Endometrial microvascular endothelial cells (primary cell): ENCODE measurements at regions not wholly inside any gene's neighbourhood (a gene's known extent, or its start where the extent isn't known, plus 50 kb on each side); places are given as distances from the start of the nearest gene placed in this dataset.

Experiments used
- in situ Hi-C: cut with HindIII; loops from 2 replicates; pipeline ENCODE4 v1.10.0; 2017; ENCODE audit warnings: low sequenced_read_pairs, low pct_unique_long_range_greater_than_20kb; ENCODE audit errors: inconsistent ontology term

DNA sequence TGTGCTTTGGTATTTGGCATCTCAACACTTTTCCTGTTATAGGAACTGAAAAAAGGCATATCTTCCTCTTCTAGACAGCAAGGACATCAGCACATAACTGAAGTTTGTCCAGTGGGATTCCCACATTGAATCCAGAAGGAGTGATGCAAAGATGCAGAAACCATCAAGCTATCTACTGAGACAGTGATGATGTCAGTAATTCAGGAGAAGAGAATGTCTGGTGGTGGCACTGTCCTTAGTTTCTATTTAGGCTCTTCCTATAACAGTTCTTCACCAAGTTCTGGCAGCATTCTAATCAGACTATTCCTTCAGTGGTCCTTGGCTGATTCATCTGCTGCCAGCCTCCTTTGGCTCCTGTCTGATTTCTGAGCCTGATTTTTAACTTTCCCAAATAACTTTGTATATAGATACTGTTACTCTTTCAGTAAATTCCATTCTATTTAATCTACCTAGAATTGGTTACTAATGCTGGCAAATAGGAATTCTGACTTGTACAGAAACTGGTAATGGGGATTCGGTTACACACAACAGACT is 56.6 kb upstream of the AGPS start:
- in situ Hi-C loops, result no loop called here

DNA sequence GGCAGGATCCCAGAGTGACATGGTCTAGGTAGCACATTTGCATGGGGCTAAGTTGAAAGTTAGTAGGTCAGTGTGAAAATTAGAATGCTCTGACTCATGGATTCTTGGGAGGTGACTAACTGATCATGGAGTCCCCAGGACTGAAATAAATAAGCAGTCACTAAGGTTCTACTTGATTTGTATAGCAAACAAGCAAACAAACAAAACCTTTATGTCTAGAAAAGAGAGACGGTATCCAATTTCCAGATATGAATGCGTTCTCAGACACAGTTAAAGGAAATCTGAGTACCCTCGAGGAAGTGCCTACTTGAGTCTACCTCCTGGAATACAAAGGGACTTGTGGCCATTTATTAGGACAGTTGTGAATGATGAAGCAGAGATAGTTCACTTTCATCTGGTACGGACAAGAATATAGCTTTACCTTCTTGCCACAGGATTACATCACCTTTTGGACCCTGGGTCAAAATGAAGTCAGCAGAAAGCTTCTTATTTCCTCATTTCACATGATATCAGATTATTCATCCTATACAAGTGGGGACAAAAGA is 54.3 kb upstream of the AGPS start:
- in situ Hi-C loops, result no loop called here

DNA sequence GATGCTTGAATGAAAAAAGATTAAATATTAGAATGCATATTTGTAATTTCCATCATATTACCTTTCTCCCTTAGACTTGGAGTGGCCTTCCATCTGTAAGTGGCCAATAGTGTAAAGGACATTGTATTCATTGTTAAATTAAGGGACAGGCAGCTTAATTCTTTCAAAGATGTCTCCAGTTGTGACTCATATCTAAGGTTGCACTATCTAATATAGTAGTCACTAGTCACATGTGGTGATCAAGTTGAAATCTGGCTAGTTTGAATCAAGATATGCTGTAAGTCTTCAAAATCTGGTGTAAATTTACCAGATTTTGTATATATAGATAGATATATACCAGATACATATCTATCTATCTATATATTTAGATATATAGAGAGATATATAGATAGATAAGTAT is 52.4 kb upstream of the AGPS start:
- in situ Hi-C loops, result no loop called here

DNA sequence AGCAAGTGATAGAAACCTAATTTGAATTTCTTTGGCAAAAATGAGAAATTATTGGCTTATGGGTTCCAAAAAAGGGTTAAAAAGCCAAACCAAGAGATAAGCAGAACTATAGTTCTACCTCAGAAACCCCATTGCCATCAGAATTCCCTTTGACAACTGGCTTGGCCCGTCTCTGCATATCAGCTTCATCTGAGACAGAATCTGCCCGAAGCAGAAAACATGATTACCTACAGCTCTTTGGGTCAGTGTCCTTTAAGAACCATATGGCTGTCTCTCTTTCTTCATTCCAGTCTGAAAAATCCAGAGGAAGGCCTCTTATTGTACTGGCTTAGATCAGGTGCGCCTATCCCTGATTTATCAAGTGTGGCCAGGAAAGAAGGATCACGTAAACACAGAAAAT is 49.8 kb upstream of the AGPS start:
- in situ Hi-C loops, result no loop called here
